HK-2 (cell line): ENCODE measurements at regions not wholly inside any gene's neighbourhood (a gene's known extent, or its start where the extent isn't known, plus 50 kb on each side); places are given as distances from the start of the nearest gene placed in this dataset.

Source experiments
- DNase-seq: peaks from one replicate; pipeline ENCODE4 v3.0.0-alpha.2; 2018; ENCODE audit not compliant: unreplicated experiment

- no peak for DNase-seq
These were observed 124.0 kb upstream of the UNC5C start for GRCh38 chr4:95672811-95673210.

DNA sequence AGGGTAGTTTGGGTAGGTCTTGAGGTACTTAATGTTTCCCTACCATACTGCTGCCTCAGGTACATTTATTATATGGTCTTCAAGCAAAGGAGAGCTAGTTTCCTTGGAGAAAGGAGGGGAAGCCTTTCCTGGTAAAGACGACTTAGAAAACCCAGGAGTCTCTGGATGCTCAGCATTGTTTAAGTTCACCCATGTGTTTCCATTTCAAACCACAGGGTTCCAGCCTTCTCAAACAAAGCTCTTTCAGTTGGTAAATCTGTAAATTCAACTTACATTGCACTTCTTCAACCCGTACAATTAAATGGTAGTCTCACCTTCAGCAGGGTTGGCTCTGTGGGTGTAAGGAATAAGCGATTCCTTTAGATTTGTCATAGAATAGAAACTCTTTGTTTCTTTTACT is 111.9 kb upstream of the UNC5C start:
- DNase-seq: no peak

- no peak for DNase-seq
These were observed 103.1 kb upstream of the UNC5C start for GRCh38 chr4:95651891-95652290.

GRCh38 chr4:95644417-95644816 is 95.6 kb upstream of the UNC5C start:
- DNase-seq: no peak

- no peak for DNase-seq
These were observed 94.9 kb upstream of the UNC5C start for GRCh38 chr4:95643627-95644026.

GRCh38 chr4:95641571-95641970 is 92.8 kb upstream of the UNC5C start:
- no peak for DNase-seq

DNA sequence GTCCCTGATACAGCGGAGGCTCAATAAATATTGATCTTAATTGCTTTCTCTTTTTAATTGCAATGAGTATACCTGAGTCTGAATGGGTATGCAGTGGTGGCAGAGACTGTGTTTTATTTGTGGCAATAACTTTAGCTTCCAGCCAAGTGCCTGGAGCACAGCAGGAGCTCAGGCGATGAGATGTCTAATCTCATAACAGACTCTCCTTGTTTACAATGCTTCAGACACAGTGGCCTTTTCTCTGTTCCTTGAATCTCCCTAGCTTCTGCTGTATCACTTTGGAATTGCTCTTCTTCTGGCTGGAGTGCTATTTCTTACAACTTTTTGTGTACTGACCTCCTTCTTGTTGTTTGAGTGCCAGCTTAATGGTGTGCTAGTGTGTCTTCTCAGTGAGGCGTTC is 91.5 kb upstream of the UNC5C start:
- DNase-seq: no peak

DNA sequence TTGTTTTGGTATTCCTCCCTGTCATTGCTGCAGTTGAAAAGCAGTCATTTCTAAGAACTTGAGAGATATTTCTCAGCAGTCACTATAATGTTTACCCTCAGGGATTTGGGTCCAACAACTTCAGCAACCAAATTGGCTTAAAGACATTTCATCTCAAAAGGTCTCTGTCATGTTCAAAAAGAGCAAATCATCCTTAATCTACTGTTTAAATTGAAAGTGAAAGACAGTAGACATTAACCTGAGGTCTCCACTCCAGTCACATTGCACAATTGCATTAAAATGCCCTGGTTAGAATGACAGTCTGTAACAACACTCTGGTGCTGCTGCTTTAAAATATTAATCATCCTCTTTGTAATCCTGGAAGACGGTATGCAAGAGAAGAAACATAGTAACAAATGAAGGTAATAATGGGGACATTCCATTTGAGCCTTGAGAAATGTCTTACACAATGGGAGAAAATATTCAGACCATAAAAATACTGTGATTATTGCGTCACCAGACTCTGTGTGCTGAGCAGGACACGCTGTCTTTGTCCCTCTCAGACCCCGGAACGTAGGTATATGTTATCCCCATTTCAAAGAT is 90.2 kb upstream of the UNC5C start:
- no peak for DNase-seq

GRCh38 chr4:95637043-95637600 is 88.3 kb upstream of the UNC5C start:
- no peak for DNase-seq

DNA sequence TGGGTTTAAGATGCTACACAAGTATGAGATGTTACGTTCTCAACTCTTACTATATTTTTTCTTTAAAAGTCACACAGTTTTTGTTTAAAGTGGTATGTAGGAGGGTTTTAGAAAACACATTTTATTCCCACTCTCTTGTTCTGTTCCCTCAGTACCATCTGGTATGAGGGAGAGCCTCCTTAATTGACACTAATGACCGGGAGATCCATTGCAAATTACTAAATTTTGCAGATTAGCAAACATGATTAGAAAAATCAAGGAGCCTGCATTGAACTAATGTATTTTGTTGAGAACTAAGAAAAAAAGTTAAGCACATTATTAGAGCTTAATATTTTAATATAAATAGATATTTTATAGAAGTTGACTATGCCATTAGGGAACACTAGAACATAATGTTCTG is 87.3 kb upstream of the UNC5C start:
- no peak for DNase-seq

DNA sequence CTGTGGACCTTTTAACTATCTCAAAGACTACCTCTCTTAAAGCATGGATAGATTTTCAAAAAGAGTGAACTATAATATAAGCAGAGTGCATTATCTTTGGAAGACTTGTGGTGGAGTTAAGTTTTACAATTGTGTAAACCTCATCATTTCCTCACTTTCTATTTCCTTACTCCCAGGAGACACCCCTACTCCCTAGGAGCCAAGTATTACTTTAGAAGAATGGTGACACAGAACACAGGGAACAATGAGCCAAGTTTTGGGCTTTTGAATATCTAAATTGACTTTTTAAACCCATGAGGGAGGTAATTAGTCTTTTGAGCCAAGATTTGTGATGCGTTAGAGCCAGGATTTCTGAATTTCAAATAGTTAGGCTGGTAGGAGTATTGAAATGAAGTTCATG is 78.9 kb upstream of the UNC5C start:
- DNase-seq: no peak

- no peak for DNase-seq
These were observed 78.3 kb upstream of the UNC5C start for GRCh38 chr4:95627024-95627605.

GRCh38 chr4:95625020-95625419 is 76.2 kb upstream of the UNC5C start:
- no peak for DNase-seq

GRCh38 chr4:95619525-95620443 is 71.0 kb upstream of the UNC5C start:
- DNase-seq: no peak

DNA sequence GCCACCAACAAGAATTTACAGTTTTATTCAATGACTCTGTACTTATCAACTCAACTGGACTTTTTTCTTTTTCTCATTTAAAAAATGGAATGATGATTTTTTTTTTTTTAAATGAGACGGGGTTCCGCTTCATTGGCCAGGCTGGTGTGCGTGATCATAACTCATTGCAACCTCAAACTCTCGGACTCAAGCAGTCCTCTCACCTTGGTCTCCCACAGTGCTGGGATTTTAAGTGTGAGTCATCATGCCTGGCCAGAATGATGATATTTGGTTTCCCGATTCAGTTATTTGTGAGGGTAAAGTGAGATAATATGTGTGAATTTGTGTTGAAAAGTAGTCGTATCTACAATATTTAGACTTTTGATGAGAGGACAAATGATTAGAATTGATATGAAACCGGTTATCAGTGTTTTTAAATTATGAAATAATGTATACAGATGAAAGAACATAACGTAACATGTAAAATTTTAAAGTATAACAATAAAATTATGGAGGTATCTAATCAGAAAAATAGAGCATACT is 66.0 kb upstream of the UNC5C start:
- DNase-seq: no peak

DNA sequence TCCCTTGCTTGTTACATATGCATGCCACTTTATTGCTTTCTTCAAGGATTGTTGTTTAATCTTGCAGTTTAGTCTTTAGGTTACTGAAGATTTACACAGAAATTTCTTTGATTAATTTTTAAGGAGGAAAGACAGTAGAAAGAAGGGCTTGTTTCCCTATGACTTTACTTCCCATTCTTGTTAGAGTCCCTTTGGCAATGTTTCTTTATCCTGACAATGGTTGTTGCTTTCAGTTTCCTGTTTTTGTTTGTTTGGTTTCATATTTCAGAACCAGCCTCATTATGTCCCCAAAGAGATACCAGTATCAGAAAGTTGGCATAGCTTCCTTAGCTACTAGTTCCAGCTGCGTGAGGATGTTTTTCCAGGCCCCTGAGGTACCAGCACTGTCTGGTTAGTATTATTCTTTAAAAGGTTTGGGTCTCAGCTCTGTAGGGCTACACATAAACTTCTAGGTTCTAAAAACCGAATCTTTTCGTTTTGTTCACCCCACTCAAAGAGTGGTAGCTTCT is 61.3 kb upstream of the UNC5C start:
- no peak for DNase-seq

- DNase-seq: no peak
These were observed 58.0 kb upstream of the UNC5C start for GRCh38 chr4:95606739-95607138.

GRCh38 chr4:95603393-95603792 is 54.6 kb upstream of the UNC5C start:
- DNase-seq: no peak

DNA sequence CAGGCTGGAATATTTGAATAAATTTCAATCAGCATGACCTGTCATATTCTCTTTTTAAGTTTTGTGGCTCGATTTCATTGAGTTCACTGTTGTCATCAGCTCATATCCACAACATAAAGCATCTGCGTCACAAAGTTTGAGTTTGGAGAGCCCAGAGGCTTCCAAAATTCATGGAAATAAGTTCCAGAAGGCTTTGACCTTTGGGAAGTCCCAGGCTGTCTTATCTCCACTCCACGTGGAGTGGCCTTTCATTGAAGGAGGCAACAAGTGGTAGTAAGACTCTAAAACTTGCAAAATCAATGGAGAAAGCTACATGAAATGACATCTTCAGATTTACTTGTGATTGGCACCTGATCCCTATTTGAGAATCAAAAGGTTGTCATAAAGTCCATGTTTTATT is 54.1 kb upstream of the UNC5C start:
- DNase-seq: no peak

DNA sequence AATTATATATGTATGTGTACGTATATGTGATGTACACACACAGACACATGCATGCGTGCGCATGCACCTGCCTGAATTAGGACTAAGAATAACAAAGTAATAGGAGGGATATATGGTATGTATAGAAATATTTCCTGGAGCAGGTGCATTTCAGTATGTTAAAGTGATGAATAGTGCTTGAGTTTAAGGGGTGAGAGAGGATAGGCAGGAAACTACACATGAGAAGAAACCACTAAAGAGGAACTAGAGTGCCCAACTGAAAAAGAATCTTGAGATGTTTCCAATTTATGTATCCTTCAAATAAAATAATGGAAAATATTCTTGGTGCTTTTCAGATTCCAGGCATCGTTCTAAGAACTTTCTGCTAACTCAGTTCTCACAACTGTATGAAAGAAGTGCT is 52.6 kb upstream of the UNC5C start:
- DNase-seq: no peak

- no peak for DNase-seq
These were observed 51.1 kb upstream of the UNC5C start for GRCh38 chr4:95599777-95600400.
